D721Med (cell line): ENCODE measurements at regions not wholly inside any gene's neighbourhood (a gene's known extent, or its start where the extent isn't known, plus 50 kb on each side); places are given as distances from the start of the nearest gene placed in this dataset.

Experiments
- DNase-seq: peaks from one replicate; pipeline ENCODE4 v3.0.0; 2011; ENCODE audit warnings: low spot score; ENCODE audit not compliant: insufficient read length
- FAIRE-seq: peaks from 2 replicates; lab custom pipeline; 2011; peaks lifted over from hg19 to GRCh38; lab: Jason Lieb, UNC
- TF ChIP-seq, protein P1 (sequence below): IDR thresholded peaks from 2 replicates; pipeline ENCODE4 v1.5.1; 2012; ENCODE audit warnings: mild to moderate bottlenecking, control low read depth; ENCODE audit not compliant: insufficient read depth; ENCODE audit errors: missing control alignments

DNA sequence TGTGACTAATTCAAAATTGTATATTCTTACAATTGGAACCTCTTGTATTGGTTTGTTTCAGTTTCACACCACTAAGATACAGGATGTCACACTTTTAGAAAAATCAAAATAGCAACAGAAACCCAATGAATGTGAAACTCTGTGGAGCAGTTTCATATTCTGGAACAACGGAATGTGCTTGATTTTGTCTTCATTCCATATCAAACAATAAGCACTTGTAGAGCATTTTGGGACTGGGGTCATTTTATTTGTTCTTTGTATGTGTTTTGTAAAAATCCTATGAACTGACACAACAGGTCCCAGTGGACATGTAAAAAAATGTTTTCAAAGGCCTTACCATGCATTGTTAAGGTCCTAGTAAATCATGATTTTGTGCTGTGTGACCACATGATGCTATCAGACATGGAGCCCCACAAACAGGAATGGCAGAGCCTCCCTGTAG lies 123.1 kb downstream of the DKK1 start:
- TF ChIP-seq, protein P1, sequence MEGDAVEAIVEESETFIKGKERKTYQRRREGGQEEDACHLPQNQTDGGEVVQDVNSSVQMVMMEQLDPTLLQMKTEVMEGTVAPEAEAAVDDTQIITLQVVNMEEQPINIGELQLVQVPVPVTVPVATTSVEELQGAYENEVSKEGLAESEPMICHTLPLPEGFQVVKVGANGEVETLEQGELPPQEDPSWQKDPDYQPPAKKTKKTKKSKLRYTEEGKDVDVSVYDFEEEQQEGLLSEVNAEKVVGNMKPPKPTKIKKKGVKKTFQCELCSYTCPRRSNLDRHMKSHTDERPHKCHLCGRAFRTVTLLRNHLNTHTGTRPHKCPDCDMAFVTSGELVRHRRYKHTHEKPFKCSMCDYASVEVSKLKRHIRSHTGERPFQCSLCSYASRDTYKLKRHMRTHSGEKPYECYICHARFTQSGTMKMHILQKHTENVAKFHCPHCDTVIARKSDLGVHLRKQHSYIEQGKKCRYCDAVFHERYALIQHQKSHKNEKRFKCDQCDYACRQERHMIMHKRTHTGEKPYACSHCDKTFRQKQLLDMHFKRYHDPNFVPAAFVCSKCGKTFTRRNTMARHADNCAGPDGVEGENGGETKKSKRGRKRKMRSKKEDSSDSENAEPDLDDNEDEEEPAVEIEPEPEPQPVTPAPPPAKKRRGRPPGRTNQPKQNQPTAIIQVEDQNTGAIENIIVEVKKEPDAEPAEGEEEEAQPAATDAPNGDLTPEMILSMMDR = no peak
- FAIRE-seq = no peak
- DNase-seq = no peak

DNA sequence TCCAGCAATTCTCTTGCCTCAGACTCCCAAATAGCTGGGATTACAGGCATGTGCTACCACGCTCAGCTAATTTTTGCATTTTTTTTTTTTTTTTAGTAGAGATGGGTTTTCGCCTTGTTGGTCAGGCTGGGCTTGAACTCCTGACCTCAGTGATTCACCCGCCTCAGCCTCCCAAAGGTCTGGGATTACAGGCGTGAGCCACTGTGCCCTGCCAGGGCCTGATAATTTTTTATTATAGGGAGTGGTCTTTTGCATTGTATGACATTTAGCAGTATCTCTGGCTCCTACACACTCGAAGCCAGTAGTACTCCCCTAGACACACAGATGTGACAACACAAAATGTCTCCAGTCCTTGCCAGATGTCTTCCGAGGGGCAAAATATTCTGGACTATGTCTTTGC lies 124.0 kb downstream of the DKK1 start:
- DNase-seq (no peak), FAIRE-seq (no peak)
- TF ChIP-seq, protein P1 = no peak

DNA sequence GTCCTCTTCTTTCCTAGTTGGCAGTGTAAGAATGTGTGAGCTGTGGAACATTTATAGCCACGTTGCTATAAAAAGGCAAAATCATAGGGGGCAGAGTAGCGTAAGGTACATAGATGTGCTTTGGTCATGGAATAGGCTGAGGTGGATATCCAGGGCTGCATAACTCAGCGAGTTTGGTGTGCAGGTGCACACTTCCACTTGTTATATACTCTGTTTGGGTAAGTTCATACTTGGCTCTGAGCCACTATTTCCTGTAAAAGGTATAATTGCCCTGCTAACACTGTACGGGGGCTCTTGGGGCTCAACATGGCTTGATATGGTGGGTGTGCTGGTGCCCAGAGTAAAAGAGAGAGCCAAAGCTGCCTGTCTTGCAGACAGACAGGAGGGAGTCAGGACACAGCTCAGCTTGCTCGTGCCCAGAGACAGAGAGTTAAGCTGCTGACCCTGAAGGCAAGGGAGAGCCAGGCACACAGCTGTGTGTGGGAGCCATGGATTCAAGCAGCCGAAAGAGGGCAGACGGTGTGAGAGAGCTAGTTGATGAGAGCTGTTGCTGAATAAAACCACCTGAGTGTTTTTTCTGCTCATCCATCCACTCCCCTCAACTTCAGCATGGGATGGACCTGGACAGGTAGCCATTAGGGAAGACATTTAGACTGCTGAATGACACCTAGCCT lies 126.7 kb downstream of the DKK1 start:
- FAIRE-seq (no peak), DNase-seq (no peak)
- TF ChIP-seq, protein P1 = no peak

DNA sequence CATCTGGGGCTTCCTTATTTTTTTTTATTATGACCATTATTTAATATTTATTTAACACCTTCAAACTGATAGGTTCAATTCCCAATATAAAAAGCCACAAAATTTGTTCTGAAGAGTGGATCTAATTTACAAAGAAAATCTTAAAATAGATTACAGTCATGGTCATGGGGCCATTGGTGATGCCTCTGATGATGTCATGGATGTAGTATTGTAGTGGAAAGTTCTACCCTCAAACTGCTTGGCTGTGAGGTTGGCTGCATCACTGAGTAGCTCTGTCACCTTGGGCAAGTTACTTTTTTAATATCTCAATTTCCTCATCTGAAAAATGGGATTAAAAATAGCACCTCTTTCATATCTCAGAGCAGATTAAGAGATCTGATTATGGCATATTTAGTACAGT lies 128.5 kb downstream of the DKK1 start:
- FAIRE-seq = no peak
- no peak for DNase-seq
- TF ChIP-seq, protein P1 = no peak

DNA sequence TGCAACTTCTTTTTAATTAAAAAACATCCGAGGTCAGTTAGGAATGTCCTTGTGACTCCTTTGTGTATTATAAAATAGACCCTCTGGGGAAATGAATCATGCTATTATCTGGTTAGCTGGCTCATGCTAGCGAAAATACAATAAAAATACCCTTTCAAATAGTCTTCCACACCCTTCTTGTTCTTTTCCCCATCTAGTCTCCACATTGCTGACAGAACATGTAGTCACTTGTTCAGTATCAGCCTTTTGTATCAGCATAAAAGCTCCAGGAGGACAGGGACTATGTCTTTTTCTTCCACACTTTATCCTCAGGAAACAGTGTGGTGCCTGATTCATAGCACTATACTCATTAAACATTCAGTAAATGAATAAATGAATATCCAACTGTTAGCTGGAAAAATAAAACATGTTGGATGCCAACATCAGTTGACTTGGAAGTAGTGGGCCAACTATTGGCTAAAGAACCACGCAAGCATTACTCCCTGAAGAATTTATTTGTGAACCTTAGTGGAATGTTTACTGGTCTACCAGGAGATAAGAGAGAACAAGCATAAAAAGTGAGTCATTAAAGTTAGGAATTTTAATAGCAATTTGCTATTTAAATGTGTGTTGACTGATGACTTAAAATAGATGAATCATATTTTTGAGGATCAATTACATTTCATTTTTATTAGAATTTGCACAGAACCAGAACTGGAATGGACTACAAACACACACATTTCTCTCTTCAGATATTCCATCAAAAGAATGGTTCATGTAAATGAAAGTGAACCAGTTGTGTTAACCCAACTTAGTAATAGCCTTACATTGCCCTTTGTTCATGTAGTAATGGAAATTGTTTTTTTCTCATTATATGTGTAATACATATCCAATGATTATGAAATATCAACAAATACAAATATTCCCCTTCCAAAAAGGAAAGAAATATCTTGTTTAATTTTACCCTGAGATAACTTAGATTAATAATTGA lies 129.6 kb downstream of the DKK1 start:
- no peak for FAIRE-seq
- TF ChIP-seq, protein P1 = no peak
- DNase-seq = no peak

DNA sequence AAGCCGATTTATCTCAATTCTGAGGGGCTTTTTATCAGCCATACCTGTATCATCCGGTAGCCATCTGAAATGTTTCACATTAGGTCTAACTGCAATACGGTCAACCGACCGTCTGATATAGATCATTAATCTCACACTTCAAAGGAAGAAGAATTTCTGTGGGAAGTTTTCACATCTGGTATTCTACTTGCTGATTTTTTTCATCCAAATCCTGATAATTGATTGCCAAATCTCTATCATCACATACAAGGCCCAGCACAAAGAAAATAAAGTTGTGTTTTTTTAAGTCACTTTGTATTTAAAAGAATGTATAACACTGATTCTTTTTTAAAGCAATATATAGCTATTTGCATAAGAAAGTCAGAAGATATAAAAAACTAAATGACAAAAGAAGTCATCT lies 132.3 kb downstream of the DKK1 start:
- DNase-seq (no peak), FAIRE-seq (no peak)
- TF ChIP-seq, protein P1 = no peak
